ENCODE measurements at regions not wholly inside any gene's neighbourhood (a gene's known extent, or its start where the extent isn't known, plus 50 kb on each side); places are given as distances from the start of the nearest gene placed in this dataset.

DNA sequence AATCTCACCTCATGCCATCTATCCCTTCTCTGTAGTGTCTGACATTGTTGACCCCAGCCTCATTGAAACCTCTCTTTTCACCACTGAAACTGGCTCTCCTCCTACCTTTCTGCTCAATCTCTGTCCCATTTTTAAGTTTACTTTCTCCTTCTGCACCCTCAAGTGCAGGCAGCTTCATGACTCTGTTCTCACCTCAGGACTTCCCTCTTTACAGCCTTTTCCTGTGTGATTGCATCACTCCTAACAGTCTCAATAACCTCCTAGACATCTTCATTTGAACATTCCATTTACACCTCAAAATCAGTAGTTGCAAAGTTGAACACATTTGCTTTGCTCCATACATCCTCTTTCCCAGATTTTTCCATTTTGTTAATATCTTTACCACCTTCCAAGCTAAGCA lies 172.1 kb downstream of the RASEF start:
- TF ChIP-seq POLR2AphosphoS5 (IDR thresholded peaks at IDR 0.05) (no peak), EP300 (IDR thresholded peaks at IDR 0.05; ENCODE audit: low read depth) (no peak), POLR2A (IDR thresholded peaks at IDR 0.05) (no peak)
- TF ChIP-seq, protein P1, sequence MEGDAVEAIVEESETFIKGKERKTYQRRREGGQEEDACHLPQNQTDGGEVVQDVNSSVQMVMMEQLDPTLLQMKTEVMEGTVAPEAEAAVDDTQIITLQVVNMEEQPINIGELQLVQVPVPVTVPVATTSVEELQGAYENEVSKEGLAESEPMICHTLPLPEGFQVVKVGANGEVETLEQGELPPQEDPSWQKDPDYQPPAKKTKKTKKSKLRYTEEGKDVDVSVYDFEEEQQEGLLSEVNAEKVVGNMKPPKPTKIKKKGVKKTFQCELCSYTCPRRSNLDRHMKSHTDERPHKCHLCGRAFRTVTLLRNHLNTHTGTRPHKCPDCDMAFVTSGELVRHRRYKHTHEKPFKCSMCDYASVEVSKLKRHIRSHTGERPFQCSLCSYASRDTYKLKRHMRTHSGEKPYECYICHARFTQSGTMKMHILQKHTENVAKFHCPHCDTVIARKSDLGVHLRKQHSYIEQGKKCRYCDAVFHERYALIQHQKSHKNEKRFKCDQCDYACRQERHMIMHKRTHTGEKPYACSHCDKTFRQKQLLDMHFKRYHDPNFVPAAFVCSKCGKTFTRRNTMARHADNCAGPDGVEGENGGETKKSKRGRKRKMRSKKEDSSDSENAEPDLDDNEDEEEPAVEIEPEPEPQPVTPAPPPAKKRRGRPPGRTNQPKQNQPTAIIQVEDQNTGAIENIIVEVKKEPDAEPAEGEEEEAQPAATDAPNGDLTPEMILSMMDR (IDR thresholded peaks at IDR 0.05), result no peak
- no peaks in the 10 kb centered on the region for H3K9me3 ChIP-seq
- no peaks in the 10 kb centered on the region for H3K36me3 ChIP-seq
- peaks cover 0 to 23% (median 7%) of the 10 kb centered on the region in 4 donors for H3K4me1 ChIP-seq
- in situ Hi-C loops (cut with MboI; ENCODE audit: low pct_ligation_motif_present in 1 of 4, low pct_unique_long_range_greater_than_20kb in 1 of 4, low sequenced_read_pairs in 3 of 4) (no loop called here), intact Hi-C loops (cut with DNase I; ENCODE audit: low total_unique reads) (no loop called here)
- H3K27ac ChIP-seq, result no peak overlapping the region
- no peaks in the 10 kb centered on the region for H3K27me3 ChIP-seq
- no peak overlapping the region for H3K4me3 ChIP-seq
- no peak for DNase-seq

- DNase-seq, result no peak
- TF ChIP-seq EP300 (IDR thresholded peaks at IDR 0.05; ENCODE audit: low read depth) (no peak), POLR2AphosphoS5 (IDR thresholded peaks at IDR 0.05) (no peak), POLR2A (IDR thresholded peaks at IDR 0.05) (no peak)
- TF ChIP-seq, protein P1 (IDR thresholded peaks at IDR 0.05), result no peak
- intact Hi-C loops (cut with DNase I; ENCODE audit: low total_unique reads) (no loop called here), in situ Hi-C loops (cut with MboI; ENCODE audit: low pct_ligation_motif_present in 1 of 4, low pct_unique_long_range_greater_than_20kb in 1 of 4, low sequenced_read_pairs in 3 of 4) (no loop called here)
- H3K4me1 ChIP-seq, result peaks cover 0 to 28% (median 9%) of the 10 kb centered on the region in 4 donors
- no peaks in the 10 kb centered on the region for H3K9me3 ChIP-seq
- WGBS, 2 donors (ENCODE audit: low coverage in 1 of 2), result 82 to 87% methylated on average over 1 of the region's 1 CpG
- H3K27ac ChIP-seq, result no peak overlapping the region
- H3K36me3 ChIP-seq, result no peaks in the 10 kb centered on the region
- no peaks in the 10 kb centered on the region for H3K27me3 ChIP-seq
- H3K4me3 ChIP-seq, result no peak overlapping the region
These were observed 171.6 kb downstream of the RASEF start for GRCh38 chr9:82891321-82891720.

DNA sequence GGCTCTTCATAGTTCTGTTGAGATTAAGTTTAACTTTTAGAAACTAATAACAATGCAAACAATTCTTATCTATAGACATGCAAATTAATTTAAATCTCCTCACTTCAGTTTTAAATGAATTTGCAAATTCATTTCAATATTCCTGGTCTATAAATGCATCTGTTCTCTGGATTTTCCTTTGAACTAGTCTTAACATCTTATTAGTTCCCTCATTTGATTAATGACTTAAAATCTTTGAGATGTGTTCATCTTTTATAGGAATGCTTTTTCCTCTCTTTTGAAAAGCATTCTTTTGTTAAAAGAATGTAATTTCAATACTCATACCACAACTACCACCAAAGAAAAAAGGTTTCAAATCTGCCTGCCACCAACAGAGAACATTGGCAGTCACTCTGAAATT lies 169.4 kb downstream of the RASEF start:
- in situ Hi-C loops (cut with MboI; ENCODE audit: low pct_ligation_motif_present in 1 of 4, low pct_unique_long_range_greater_than_20kb in 1 of 4, low sequenced_read_pairs in 3 of 4) (no loop called here), intact Hi-C loops (cut with DNase I; ENCODE audit: low total_unique reads) (no loop called here)
- no peaks in the 10 kb centered on the region for H3K9me3 ChIP-seq

DNA sequence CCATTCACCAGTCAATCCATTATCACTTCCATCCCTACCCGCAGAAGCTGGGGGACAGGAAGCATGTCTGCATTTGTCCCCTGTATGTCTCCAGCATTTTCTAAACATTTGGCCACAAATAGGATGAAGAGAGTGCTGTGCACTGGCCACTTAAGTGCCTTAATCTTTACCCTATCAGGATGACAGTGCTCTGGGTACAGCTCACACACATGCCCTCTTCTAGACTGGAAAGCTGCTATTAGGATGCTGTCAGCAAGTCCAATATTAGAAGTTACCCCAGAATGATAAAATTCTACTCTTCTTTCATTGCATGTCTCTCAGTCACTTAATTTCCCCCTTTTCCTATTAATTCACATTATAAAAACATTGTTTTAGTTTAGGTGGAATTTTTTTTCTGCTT lies 168.4 kb downstream of the RASEF start:
- intact Hi-C loops (cut with DNase I; ENCODE audit: low total_unique reads), result no loop called here
- in situ Hi-C loops (cut with MboI; ENCODE audit: low pct_ligation_motif_present in 1 of 4, low pct_unique_long_range_greater_than_20kb in 1 of 4, low sequenced_read_pairs in 3 of 4), result no loop called here
- peaks cover 0 to 30% (median 9%) of the 10 kb centered on the region in 4 donors for H3K4me1 ChIP-seq
- WGBS, 2 donors (ENCODE audit: low coverage in 1 of 2), result 83 to 86% methylated on average over 1 of the region's 1 CpG
- H3K27ac ChIP-seq, result no peak overlapping the region
- H3K4me3 ChIP-seq, result no peak overlapping the region
- H3K36me3 ChIP-seq, result no peaks in the 10 kb centered on the region
- H3K27me3 ChIP-seq, result no peaks in the 10 kb centered on the region
- TF ChIP-seq POLR2AphosphoS5 (IDR thresholded peaks at IDR 0.05), result no peak
- no peak for TF ChIP-seq EP300 (IDR thresholded peaks at IDR 0.05; ENCODE audit: low read depth)
- TF ChIP-seq, protein P1 (IDR thresholded peaks at IDR 0.05), result no peak
- no peak for TF ChIP-seq POLR2A (IDR thresholded peaks at IDR 0.05)
- H3K9me3 ChIP-seq, result no peaks in the 10 kb centered on the region
- DNase-seq, result no peak

More for the DNA sequence above, 169.4 kb downstream of the RASEF start:
- Histone ChIP-seq H3K27me3 (no peaks in the 10 kb centered on the region), H3K27ac (no peak overlapping the region), H3K4me3 (no peak overlapping the region), H3K4me1 (peaks cover 0 to 30% (median 9%) of the 10 kb centered on the region in 4 donors), H3K36me3 (no peaks in the 10 kb centered on the region)
- TF ChIP-seq EP300 (IDR thresholded peaks at IDR 0.05; ENCODE audit: low read depth) (no peak), POLR2AphosphoS5 (IDR thresholded peaks at IDR 0.05) (no peak), POLR2A (IDR thresholded peaks at IDR 0.05) (no peak)
- TF ChIP-seq, protein P1 (IDR thresholded peaks at IDR 0.05), result no peak
- DNase-seq, result no peak

Measured in transverse colon (tissue), 4 donors.